AG10803 (cell line): ENCODE measurements at regions not wholly inside any gene's neighbourhood (a gene's known extent, or its start where the extent isn't known, plus 50 kb on each side); places are given as distances from the start of the nearest gene placed in this dataset.

Experiments used
- DNase-seq: peaks from one replicate; pipeline ENCODE4 v3.0.0; 2010; ENCODE audit warnings: low read depth
- H3K4me3 ChIP-seq: 2 replicates; pipeline ENCODE4 v1.5.1; 2011; ENCODE audit warnings: mild to moderate bottlenecking, low read length, control low read depth
- TF ChIP-seq, protein P1 (sequence below): conservative IDR thresholded peaks from 2 replicates; pipeline ENCODE4 v1.5.1; 2011; ENCODE audit warnings: mild to moderate bottlenecking, low read length, control low read depth, inconsistent platforms

DNA sequence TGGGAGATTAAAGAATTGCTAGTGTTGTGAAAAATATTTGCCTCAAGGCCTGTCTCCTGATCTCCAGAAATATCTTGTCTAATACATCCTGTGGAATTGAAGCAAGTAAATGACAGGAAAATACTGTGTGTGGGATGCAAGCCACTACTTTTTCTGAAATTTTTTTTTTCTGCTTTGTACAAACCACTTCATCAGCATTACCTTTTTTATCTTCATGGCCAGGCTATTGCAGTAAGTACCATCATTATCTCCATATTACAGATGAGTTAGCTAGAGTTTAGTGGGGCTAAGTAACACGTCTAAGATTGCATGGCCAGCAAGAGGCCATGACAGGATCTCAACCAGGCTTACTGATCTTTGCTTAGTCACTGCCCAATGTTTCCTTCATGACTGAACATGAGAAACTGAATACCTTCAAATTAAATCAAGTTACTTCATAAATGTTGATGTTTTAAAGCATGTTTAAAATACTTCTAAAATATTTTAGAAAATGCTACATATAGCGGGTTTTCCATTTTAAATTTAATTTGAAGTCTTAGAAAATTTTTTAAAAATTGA lies 273.7 kb downstream of the SLC6A15 start:
- no peak for DNase-seq
- H3K4me3 ChIP-seq: no peak overlapping the region
- TF ChIP-seq, protein P1, sequence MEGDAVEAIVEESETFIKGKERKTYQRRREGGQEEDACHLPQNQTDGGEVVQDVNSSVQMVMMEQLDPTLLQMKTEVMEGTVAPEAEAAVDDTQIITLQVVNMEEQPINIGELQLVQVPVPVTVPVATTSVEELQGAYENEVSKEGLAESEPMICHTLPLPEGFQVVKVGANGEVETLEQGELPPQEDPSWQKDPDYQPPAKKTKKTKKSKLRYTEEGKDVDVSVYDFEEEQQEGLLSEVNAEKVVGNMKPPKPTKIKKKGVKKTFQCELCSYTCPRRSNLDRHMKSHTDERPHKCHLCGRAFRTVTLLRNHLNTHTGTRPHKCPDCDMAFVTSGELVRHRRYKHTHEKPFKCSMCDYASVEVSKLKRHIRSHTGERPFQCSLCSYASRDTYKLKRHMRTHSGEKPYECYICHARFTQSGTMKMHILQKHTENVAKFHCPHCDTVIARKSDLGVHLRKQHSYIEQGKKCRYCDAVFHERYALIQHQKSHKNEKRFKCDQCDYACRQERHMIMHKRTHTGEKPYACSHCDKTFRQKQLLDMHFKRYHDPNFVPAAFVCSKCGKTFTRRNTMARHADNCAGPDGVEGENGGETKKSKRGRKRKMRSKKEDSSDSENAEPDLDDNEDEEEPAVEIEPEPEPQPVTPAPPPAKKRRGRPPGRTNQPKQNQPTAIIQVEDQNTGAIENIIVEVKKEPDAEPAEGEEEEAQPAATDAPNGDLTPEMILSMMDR: no peak

DNA sequence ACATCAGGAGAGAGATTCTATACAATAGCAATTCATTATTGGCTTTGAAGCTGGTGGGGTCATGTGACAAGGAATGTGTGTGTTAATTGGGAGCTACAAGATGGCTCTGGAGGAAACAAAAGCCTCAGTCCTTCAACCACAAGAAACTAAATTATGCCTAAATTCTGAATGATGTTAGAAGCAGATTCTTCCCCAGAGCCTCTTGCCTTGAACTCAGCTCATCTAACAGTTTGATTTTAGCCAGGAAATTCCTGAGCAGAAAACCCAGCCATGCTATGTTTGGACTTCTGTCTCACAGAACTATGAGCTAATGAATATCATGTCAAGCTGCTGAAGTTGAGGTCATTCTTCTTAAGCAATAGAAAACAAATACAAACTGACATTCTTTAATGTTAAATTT lies 274.7 kb downstream of the SLC6A15 start:
- DNase-seq: peak; percentile 70
- TF ChIP-seq, protein P1: no peak
- H3K4me3 ChIP-seq: no peak overlapping the region

DNA sequence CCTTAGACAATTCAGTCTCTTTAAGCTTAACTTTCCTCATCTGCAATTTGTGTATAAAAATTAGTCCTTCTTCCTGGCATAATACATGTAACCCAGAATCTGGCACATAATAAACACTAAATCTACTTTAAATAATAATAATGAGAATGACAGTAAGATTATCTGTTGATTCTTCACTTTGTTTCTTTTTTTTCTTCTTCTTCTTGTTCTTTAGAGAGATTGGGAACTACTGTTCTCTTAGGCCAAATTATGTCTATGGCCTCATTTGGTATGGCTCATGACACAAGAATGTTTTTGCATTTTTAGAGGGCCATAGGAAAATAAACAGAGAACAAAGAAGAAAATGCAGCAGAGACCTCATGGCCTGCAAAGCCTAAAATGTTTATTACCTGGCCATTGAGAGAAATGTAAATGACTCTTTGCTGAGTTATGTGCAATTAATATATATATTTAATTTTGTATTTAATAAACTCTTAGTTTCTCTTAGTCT lies 275.8 kb downstream of the SLC6A15 start:
- TF ChIP-seq, protein P1: no peak
- no peak overlapping the region for H3K4me3 ChIP-seq
- DNase-seq: peak; percentile 40

DNA sequence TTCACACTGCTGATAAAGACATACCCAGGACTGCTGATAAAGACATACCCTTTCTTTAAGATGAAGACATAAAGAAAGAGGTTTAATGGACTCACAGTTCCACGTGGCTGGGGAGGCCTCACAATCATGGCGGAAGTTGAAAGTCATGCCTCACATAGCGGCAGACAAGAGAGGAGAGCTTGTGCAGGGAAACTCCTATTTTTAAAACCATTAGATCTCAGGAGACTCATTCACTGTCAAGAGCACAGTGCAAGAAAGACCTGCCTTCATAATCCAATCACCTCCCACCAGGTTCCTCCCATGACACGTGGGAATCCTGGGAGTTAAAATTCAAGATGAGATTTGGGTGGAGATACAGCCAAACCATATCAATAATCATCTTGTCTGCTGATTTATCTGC lies 278.1 kb downstream of the SLC6A15 start:
- TF ChIP-seq, protein P1: no peak
- DNase-seq: no peak
- H3K4me3 ChIP-seq: no peak overlapping the region

DNA sequence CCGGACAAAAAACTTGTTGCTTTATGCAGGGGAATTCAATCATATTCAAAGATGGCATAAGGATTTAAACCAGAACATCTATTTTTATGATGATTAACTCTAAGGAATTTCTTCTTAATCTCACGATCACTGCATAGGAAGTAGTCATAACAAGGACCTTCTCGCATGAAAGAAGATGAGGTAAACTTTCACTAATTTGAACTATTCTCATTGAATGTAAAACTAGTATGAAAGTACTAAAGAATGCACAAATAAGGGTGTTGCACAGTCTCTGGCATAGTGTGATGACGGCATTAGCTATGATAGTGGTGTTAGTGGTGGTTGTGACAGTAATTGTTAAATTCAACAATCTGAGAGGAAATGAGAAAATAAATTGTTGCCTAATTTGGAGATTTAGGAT lies 280.0 kb downstream of the SLC6A15 start:
- no peak for DNase-seq
- TF ChIP-seq, protein P1: no peak

DNA sequence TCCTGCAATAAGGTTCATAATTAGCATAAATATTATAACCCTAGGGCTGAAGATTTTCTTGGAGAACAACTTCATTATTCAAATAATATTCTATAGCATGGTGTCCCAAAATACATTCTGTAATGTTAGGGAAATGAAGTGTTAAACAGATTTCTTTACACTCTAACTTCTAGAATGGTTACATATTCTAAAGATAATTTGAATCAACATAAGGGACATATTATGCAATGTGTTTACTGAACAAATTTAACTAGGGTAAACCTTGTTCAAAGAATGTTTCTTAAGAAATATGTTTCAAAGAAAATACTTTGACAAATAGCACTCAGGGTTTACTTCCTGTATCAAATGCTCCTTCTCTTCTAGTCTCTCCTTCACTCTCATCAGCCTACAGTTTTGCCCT lies 281.6 kb downstream of the SLC6A15 start:
- TF ChIP-seq, protein P1: no peak
- H3K4me3 ChIP-seq: no peak overlapping the region
- no peak for DNase-seq

More for the DNA sequence above, 280.0 kb downstream of the SLC6A15 start:
- no peak overlapping the region for H3K4me3 ChIP-seq

DNA sequence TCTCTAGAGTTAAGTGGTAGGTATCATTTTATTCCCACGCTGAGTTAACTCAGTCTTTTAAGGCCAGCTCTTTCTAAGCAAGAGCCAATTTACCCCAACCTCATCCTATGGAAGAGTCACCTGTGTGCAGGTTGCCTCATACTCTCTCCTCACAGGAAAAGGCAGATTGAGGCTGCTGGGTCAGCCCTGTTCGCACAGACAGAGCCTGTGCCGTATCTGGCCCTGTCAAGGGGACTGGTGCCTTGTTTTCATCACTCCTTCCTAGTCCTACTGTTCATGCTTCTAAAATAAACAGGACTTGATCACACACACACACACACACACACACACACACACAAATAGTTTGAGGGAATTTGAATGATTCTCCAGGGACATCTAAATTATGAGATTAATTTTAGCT lies 285.0 kb downstream of the SLC6A15 start:
- no peak for DNase-seq
- H3K4me3 ChIP-seq: no peak overlapping the region
- TF ChIP-seq, protein P1: no peak
